HG03520 (cell line): ENCODE measurements at regions not wholly inside any gene's neighbourhood (a gene's known extent, or its start where the extent isn't known, plus 50 kb on each side); places are given as distances from the start of the nearest gene placed in this dataset.

Source experiments
- ATAC-seq: cut with Tn5 transposase; IDR thresholded peaks from one replicate; pipeline ENCODE4 v1.9.1; 2021; ENCODE audit warnings: mild to moderate bottlenecking, moderate library complexity; ENCODE audit not compliant: unreplicated experiment

DNA sequence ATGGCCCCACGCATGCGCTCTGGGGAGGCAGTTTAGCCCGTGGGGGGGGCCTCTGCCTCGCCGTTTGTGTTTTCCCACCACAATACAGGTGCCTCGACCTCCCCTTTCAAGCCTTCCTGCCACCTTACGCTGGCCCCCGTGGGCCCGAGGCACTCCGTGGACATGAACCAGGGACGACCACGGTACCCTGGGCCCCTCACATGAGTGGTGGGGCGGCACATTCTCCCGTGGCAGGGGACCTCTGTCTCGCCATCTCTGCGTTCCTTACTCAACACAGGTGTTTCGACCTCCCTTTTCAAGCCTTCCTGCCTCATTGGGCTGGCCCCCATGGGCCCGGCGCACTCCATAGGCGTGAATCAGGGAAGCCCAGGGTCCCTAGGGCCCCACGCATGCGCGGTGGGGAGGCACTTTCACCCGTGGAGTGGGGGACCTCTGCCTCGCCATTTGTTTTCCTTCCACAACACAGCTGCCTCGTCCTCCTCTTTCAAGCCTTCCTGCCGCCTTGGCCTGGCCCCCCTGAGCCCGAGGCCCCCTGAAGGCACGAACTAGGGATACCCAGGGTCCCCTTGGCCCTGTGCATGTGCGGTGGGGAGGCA is 339.5 kb downstream of the ALG10 start:
- ATAC-seq, result no peak

GRCh38 chr12:34363050-34363673 is 340.9 kb downstream of the ALG10 start:
- no peak for ATAC-seq

DNA sequence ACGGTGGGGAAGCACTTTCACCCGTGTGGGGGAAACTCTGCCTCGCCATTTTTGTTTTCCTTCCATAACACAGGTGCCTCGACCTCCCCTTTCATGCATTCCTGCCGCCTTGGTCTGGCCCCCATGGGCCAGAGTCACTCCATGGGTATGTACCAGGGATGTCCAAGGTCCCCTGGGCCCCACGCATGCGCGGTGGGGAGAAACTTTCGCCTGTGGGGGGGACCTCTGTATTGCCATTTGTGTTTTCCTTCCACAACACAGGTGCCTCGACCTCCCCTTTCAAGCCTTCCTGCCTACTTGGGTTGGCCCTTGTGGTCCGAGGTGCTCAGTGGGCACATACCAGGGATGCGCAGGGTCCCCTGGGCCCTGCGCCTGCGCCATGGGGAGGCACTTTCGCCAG is 345.8 kb downstream of the ALG10 start:
- ATAC-seq, result no peak

DNA sequence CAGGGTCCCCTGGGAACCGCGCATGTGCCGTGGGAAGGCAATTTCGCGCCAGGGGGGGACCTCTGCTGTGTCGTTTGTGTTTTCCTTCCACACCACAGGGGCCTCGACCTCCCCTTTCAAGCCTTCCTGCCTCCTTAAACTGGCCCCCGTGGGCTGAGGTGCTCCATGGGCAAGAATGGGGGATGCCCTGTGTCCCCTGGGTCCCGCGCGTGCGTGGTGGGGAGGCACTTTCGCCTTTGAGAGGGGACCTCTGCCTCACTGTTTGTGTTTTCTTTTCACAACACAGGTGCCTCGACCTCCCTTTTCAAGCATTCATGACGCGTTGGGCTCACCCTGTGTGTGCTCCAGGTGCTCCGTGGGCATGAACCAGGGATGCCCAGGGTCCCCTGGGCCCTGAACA is 348.8 kb downstream of the ALG10 start:
- ATAC-seq, result no peak

DNA sequence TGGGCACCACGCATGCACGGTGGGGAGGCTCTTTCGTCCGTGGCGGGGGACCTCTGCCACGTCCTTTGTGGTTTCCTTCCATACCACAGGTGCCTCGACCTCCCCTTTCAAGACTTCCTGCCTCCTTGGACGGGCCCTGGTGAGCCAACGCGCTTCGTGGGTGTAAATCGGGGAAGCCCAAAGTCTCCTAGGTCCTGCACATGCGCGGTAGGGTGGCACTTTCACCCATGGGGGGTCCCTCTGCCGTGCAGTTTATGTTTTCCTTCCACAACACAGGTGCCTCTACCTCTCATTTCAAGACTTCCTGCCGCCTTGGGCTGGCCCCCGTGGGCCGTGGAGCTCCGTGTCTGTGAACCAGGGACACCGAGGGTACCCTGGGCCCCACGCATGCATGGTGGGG is 349.7 kb downstream of the ALG10 start:
- no peak for ATAC-seq

DNA sequence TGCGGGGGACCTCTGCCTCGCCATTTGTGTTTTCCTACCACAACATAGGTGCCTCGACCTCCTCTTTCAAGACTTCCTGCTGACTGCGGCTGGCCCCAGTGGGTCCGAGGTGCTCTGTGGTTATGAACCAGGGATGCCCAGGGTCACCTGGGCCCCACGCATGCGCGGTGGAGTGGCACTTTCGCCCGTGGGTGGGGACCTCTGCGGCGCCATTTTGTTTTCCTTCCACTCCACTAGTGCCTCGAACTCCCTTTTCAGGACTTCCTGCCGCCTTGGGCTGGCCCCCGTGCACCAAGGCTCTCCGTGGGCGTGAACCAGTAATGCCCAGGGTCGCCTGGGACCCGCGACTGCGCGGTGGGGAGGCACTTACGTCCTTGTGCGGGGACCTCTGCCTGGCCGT is 351.6 kb downstream of the ALG10 start:
- ATAC-seq, result no peak

DNA sequence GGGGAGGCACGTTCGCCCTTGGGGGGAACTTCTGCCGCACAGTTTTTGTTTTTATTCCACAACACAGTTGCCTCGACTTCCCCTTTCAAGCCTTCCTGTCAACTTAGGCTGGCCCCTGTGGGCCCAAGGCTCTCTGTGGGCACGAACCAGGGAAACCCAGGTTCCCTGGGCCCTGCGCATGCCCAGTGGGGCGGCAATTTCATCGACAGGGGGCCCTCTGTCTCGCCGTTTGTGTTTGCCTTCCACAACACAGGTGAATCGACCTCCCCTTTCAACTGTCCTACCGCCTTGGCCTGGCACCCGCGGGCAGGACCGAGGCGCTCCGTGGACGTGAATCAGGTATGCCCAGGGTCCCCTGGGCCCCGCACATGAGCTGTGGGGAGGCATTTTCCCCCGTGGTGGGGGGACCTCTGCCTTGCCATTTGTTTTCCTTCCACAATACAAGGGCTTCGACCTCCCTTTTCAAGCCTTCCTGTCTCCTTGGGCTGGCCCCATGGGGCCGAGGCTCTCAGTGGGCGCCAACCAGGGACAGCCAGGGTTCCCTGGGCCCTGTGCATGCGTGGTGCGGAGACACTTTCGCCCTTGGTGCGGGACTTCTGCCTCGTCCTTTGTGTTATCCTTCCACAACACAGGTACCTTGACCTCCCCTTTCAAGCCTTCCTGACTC is 354.0 kb downstream of the ALG10 start:
- ATAC-seq, result no peak

GRCh38 chr12:34377243-34378035 is 355.1 kb downstream of the ALG10 start:
- no peak for ATAC-seq

DNA sequence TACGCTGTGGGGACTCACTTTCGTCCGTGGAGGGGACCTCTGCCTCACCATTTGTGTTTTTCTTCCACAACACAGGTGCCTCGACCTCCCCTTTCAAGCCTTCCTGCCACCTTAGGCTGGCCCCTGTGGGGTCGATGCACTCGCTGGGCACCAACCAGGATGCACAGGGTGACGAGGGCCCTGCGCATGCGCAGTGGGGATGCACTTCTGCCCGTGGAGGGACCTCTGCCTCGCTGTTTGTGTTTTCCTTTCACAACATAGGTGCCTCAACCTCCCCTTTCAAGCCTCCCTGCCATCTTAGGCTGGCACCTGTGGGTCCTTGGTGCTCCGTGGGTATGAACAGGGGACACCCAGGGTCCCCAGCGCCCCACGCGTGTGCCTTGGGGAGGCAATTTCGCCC is 356.8 kb downstream of the ALG10 start:
- no peak for ATAC-seq

DNA sequence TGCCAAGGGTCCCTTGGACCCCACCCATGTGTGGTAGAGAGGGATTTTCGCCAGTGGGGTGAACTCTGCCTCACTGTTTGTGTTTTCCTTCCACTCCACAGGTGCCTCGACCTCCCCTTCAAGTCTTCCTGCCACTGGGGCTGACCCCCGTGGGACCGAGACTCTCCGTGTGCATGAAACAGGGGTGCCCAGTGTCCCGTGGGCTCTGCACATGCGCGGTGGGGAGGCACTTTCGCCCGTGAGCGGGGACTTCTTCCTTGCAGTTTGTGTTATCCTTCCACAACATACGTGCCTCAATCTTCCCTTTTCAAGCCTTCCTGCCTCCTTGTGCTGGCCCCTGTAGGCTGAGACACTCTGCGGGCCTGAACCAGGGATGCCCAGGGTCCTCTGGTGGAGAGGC is 362.4 kb downstream of the ALG10 start:
- no peak for ATAC-seq

DNA sequence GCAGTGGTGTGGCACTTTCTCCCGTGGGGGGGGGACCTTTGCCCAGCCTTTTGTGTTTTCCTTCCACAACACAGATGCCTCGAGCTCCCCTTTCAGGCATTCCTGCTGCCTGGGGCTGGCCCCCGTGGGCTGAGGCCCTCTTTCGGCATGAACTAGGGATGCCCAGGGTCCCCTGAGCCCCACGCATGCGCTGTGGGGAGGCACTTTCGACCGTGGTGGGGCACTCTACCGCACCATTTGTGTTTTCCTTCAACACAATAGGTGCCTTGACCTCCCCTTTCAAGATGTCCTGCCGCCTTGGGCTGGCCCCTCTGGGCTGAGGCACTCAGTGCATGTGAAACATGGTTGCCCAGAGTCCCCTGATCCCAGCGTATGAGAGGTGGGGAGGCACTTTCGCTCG is 363.7 kb downstream of the ALG10 start:
- no peak for ATAC-seq

GRCh38 chr12:34386621-34387255 is 364.4 kb downstream of the ALG10 start:
- ATAC-seq, result no peak

DNA sequence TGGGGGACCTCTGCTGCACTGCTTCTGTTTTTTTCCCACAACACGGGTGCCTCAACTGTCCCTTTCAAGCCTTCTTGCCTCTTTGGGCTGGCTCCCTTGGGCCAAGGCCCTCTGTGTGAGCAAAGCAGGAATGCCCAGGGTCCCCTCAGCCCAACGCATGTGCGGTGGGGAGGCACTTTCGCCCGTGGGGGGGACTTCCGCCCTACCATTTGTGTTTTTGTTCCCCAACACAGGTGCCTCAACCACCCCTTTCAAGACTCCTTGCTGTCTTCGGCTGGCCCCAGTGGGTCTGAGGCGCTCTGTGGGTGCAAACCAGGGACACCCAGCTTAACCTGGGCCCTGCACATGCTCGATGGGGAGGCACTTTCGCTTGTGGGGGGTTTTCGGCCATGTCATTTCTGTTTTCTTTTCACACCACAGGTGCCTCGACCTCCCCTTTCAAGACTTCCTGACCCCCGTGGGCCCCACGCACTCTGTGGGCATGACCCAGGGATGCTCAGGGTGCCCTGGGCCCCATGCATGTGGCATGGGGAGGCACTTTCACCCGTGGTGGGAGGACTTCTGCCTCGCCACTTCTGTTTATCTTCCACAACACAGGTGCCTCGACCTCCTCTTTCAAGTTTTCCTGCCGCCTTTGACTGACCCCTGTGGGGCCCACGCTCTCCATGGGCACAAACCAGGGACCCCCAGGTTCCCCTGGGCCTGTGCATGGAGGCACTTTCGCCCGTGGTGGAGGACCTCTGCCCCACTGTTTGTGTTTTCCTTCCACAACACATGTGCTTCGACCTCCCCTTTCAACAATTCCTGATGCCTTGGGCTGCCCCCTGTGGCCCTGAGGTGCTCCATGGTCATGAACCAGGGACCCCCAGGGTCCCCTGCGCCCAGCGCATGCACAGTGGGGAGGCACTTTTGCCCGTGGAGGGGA is 365.7 kb downstream of the ALG10 start:
- ATAC-seq, result no peak

DNA sequence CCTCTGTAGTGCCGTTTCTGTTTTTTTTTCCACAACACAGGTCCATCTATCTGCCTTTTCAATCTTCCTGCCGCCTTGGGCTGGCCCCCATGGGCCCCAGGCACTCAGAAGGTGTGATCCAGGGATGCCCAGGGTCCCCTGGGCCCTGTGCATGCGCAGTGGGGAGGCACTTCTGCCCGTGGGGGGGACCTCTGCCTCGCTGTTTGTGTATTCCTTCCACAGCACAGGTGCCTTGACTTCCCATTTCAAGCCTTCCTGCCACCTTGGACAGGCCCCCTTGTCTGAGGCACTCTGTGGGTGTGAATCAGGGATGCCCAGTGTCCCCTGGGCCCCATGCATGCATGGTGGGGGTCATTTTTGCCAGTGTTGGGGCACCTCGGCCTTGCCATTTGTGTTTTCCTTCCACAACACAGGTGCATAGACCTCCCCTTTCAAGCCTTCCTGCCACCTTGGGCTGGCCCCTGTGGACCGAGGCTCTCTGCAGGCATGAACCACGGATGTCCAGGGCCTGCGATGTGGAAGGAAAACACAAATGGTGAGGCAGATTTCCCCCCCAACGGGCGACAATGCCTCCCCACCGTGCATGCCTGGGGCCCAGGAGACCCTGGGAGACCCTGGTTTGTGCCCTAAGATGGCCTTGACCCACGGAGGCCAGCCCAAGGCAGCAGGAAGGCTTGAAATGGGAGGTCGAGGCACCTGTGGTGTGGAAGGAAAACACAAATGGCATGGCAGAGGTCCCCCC is 366.5 kb downstream of the ALG10 start:
- no peak for ATAC-seq

DNA sequence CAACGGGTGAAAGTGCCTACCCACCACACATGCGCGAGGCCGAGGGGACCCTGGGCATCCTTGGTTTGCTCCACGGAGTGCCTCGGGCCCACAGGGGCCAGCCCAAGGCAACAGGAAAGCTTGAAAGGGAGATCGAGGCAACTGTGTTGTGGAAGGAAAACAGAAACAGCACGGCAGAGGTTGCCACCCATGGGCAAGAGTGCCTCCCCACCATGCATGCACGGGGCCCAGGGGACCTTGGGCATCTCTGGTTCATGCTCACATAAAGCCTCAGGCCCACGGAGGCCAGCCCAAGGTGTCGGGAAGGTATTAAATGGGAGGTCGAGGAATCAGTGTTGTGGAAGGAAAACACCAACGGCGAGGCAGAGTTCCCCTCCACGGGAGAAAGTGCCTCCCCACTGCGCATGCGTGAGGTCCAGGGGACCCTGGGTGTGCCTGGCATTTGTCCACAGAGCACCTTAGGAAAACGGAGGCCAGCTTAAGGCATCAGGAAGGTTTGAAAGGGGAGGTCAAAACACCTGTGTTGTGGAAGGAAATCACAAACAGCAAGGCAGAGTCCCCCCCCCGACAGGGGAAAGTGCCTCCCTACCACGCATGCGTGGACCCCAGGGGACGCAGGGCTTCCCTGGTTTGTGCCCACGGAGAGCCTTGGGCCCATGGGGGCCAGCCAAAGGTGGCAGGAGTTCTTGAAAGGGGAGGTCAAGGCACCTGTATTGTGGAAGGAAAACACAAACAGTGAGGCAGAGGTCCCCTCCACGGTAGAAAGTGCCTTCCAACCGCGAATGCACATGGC is 367.3 kb downstream of the ALG10 start:
- ATAC-seq, result no peak

- ATAC-seq, result no peak
These were observed 368.0 kb downstream of the ALG10 start for GRCh38 chr12:34390171-34390841.

GRCh38 chr12:34390846-34391700 is 368.8 kb downstream of the ALG10 start:
- no peak for ATAC-seq
